HG03354 (cell line): ENCODE measurements at regions not wholly inside any gene's neighbourhood (a gene's known extent, or its start where the extent isn't known, plus 50 kb on each side); places are given as distances from the start of the nearest gene placed in this dataset.
"Not testable (repeated sequence)": the region's sequence is repeated elsewhere in the genome, so short reads cannot be mapped to it uniquely, and the experiment has no call there.

Source experiments
- ATAC-seq: cut with Tn5 transposase; IDR thresholded peaks from one replicate; pipeline ENCODE4 v1.9.1; 2021; ENCODE audit warnings: mild to moderate bottlenecking; ENCODE audit not compliant: unreplicated experiment, poor library complexity, severe bottlenecking

- no peak for ATAC-seq
Observed at GRCh38 chr10:46197050-46197449, 89.7 kb upstream of the ANTXRL start.

- ATAC-seq = no peak
Observed at GRCh38 chr10:46198516-46198915, 88.3 kb upstream of the ANTXRL start.

GRCh38 chr10:46202405-46202804, 84.4 kb upstream of the ANTXRL start:
- ATAC-seq = not testable (repeated sequence)

GRCh38 chr10:46204482-46205102, 82.2 kb upstream of the ANTXRL start:
- ATAC-seq = not testable (repeated sequence)

- not testable (repeated sequence) for ATAC-seq
Observed at GRCh38 chr10:46210427-46210826, 76.4 kb upstream of the ANTXRL start.

DNA sequence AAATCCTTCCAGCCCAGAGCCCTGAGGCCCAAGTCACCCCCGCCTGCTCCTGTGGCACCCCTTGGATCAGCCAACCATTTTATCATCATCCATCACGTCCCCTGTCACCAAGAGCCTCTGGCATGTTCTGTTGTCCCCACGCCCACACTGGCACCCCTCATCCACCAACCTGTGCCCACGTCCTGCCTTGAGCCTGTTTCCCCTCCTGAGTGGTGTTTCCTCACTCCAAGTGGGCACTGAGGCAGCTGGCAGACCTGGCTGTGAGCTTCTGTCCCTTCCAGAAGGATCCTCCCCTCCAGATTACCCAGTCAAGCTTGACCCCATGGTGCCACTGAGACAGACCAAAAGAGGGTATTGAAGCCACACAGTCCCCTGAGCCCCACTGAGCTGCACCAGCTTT, 71.4 kb upstream of the ANTXRL start:
- ATAC-seq = no peak

DNA sequence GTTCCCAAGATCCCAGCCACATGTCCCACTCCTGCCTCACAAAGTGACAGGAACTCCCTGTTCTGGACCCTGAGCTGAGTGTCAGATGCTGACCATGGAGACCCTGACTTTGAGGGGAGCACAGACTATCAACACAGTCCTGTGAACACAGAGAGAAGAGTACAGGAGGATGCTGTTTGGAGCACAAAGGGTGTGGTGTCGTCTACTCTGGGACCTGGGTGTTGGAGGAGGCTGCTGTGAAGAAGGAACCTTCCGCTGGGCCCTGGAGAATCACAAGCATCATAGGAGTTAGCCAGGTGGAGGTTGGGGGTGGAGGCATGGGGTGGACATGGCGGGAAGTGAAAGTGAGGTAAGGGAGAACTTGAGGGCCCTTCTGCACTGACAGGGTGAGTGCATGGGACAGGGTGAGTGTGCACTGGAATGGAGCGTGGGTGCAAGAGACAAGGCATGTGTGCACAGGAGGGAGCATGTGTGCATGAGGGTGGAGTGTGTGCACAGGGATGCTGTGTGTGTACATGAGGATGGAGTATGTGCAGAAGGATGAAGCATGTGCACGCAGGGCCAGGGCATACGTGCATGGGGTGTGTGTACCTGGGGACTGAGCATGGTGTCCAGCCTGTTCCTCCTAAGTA, 70.7 kb upstream of the ANTXRL start:
- no peak for ATAC-seq

- no peak for ATAC-seq
Observed at GRCh38 chr10:46216836-46217751, 69.7 kb upstream of the ANTXRL start.

GRCh38 chr10:46217752-46218453, 68.9 kb upstream of the ANTXRL start:
- ATAC-seq = no peak

DNA sequence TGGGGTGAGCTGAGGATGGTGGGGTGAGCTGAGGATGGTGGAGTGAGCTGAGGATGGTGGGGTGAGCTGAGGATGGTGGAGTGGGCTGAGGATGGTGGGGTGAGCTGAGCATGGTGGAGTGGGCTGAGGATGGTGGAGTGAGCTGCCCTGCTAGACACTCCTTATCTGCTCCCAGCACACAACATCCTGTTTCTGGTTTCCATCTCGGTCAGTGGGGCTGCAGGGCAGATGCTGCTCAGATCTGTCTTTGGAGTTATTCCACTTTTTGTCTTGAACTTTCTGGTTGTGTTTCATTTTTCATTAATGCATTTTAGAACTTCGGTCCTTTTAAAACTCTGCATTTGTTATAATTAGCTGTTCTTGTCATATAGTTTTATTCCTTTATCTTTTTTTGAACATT, 67.9 kb upstream of the ANTXRL start:
- ATAC-seq = no peak

- ATAC-seq = not testable (repeated sequence)
Observed at GRCh38 chr10:46219431-46219990, 67.3 kb upstream of the ANTXRL start.

- ATAC-seq = no peak
Observed at GRCh38 chr10:46220187-46220586, 66.6 kb upstream of the ANTXRL start.

GRCh38 chr10:46220872-46221538, 65.8 kb upstream of the ANTXRL start:
- no peak for ATAC-seq

DNA sequence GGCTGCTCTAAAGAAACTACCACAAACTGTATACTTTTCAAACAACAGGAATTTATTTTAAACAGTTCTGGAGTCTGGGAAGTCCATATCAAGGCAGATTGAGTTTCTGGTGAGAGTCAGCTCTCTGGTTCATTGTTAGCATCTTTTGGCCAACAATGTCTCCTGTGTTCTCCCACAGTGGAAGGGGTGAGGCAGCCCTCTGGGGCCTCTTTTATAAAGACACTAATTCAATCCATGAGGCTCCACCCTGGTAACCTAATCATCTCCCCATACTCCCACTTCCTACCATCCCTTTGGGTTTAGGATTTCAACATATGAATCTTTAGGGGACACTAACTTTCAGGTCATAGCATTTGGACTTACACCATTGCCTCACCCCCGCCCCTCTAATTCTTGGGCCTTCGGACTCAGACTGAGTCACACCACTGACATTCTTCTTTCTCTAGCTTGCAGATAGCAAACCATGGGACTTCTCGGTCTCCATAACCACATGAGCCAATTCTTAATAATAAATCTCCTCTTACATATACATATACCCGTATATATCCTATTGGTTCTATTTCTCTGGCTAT, 64.3 kb upstream of the ANTXRL start:
- ATAC-seq = no peak

- no peak for ATAC-seq
Observed at GRCh38 chr10:46223064-46223480, 63.7 kb upstream of the ANTXRL start.

GRCh38 chr10:46223626-46224413, 63.0 kb upstream of the ANTXRL start:
- ATAC-seq = no peak

DNA sequence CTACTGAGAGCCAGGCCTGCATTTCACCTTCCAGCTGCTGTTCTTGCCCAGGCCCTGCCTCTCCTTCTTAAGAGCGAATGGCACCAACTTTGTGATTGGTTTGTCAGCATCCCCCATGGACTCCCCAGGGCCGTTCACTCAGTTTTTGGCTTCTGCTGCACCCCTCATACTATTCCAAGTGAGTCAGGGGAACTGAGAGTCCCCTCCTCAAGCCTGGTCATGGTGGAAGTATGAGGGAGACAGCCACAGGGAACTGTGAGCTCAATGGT, 62.4 kb upstream of the ANTXRL start:
- ATAC-seq = no peak

DNA sequence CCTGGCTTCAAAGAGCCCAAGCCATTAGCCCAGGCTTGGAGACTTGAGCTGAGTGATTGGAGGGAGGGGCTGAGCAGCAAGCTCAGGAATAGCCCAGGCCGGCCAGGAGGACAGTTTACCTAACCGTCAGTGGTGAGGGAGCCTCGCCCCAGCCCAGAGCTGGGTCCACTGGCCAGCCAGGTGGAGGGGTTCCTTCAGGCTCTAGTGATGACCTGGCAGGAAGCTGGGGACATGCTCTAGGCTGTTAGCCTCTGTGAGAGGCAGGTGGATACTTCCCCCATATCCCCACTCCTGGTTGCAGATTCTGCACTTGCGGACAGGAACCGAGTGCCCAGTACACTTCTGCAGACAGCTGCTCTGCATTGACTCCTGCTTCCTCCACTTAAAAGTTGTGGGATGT, 61.2 kb upstream of the ANTXRL start:
- ATAC-seq = no peak
